PFSK-1 (cell line): ENCODE measurements at regions not wholly inside any gene's neighbourhood (a gene's known extent, or its start where the extent isn't known, plus 50 kb on each side); places are given as distances from the start of the nearest gene placed in this dataset.

Experiments used
- POLR2AphosphoS5 ChIP-seq: IDR thresholded peaks from 2 replicates; pipeline ENCODE4 v1.6.1; 2012; ENCODE audit warnings: low read depth, mild to moderate bottlenecking, control low read depth, low read length, moderate library complexity
- SIN3A ChIP-seq: IDR thresholded peaks from 2 replicates; pipeline ENCODE4 v1.6.1; 2012; ENCODE audit warnings: mild to moderate bottlenecking, low read length, moderate library complexity, borderline replicate concordance; ENCODE audit not compliant: insufficient read depth
- TAF1 ChIP-seq: IDR thresholded peaks from 2 replicates; pipeline ENCODE4 v1.6.1; 2012; ENCODE audit warnings: low read length, control low read depth, borderline replicate concordance; ENCODE audit not compliant: insufficient read depth
- TF ChIP-seq, protein P1 (sequence below), 2 experiments: IDR thresholded peaks; 2 replicates each; pipeline versions ENCODE4 v1.6.1 to v1.8.0; 2011 to 2012; ENCODE audit warnings: low read depth in 2 of 2, low read length in 2 of 2, control low read depth in 1 of 2, inconsistent platforms in 1 of 2, mild to moderate bottlenecking in 1 of 2, moderate library complexity in 1 of 2; ENCODE audit not compliant: insufficient read depth in 1 of 2

DNA sequence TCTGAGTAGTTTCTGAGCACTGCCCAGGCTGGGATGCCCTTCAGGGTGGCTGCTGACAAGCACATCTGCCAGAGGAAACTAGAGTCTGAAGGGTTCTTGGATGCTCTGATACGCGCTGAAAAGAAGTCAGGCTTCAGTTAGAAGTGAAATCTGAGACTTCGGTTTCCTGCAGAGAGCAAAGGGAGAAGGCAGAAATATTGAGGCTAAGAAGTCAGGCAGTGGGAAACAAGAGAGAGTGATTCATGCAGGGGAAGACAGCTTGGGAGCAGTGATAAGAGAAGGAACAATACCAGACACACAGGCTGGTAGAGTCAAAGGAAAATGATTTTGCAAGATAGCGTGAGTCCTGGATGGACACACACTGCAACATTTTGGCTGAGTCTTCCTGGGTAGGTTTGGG lies 51.0 kb upstream of the BOD1L2 start:
- TF ChIP-seq TAF1 = no peak
- TF ChIP-seq POLR2AphosphoS5 = no peak
- TF ChIP-seq, protein P1, sequence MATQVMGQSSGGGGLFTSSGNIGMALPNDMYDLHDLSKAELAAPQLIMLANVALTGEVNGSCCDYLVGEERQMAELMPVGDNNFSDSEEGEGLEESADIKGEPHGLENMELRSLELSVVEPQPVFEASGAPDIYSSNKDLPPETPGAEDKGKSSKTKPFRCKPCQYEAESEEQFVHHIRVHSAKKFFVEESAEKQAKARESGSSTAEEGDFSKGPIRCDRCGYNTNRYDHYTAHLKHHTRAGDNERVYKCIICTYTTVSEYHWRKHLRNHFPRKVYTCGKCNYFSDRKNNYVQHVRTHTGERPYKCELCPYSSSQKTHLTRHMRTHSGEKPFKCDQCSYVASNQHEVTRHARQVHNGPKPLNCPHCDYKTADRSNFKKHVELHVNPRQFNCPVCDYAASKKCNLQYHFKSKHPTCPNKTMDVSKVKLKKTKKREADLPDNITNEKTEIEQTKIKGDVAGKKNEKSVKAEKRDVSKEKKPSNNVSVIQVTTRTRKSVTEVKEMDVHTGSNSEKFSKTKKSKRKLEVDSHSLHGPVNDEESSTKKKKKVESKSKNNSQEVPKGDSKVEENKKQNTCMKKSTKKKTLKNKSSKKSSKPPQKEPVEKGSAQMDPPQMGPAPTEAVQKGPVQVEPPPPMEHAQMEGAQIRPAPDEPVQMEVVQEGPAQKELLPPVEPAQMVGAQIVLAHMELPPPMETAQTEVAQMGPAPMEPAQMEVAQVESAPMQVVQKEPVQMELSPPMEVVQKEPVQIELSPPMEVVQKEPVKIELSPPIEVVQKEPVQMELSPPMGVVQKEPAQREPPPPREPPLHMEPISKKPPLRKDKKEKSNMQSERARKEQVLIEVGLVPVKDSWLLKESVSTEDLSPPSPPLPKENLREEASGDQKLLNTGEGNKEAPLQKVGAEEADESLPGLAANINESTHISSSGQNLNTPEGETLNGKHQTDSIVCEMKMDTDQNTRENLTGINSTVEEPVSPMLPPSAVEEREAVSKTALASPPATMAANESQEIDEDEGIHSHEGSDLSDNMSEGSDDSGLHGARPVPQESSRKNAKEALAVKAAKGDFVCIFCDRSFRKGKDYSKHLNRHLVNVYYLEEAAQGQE (IDR thresholded peaks at IDR 0.05; ENCODE audit: insufficient read depth in 1 of 2, low read depth in 2 of 2, low read length in 2 of 2) = no peak
- TF ChIP-seq SIN3A = no peak
